T-helper 22 cell (primary cell): ENCODE measurements at regions not wholly inside any gene's neighbourhood (a gene's known extent, or its start where the extent isn't known, plus 50 kb on each side); places are given as distances from the start of the nearest gene placed in this dataset.

Source experiments
- DNase-seq: peaks from one replicate; pipeline ENCODE4 v3.0.0-alpha.2; 2020; ENCODE audit warnings: low read depth

DNA sequence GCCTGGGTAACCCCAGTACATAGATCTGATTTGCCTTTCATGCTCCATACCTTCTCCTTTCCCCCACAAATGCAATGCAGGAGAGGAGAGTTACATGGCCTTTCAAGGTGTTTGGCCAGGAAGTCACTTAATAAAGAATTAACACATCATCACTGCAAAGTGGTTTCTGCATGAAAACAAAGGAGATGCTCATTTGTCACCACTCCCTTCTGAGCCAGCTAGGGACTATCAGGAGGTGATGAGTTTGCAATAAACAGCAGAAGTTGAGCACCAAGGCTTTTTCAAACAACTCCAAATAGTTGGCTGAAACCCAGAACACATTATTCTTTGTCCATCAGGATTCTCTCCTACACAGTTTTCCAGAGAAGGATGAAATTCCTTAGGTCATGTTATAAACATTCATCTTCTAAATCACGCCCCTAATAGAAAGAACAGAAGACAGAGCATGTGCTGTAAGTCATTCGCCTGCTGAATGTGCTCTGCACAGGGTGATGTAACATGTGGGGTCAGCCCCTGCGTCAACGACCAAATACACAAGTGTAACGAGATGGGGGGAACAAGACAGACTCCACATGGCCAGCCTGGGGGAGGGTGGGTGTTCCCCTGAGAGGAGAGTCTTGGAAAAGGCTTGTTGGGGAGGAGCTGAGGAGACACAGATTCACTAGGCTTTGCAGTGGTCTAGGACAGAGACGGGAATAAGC, 87.3 kb upstream of the RMDN2 start:
- no peak for DNase-seq

DNA sequence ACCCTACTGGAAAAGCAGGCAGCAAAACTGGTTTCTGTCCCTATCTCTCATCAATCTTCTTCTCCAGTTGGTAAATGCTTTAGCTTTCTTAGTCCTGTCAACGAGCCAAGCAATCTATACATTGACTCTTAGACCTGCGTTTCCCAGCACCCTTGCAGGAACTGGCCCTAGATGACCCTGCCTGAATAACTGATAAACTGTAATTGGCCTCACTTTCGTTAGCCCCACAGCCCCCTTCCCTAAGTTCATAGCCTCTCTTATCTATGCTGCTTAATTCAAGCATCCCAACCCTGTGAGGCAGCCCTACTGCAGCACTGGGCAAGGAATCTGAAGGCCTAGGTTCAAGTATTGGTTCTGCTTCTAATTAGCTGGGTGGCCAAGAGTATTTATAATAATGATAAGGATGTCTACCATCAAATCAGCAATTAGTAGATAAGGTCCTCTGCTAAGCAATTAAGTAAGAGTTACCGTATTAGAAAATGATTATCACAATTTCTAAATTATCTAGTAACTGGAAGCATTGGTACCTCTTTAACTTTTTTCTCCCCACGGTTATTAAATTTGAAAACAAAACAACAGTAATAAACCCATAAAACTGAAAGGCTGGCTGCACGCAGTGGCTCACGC, 86.4 kb upstream of the RMDN2 start:
- DNase-seq = no peak

DNA sequence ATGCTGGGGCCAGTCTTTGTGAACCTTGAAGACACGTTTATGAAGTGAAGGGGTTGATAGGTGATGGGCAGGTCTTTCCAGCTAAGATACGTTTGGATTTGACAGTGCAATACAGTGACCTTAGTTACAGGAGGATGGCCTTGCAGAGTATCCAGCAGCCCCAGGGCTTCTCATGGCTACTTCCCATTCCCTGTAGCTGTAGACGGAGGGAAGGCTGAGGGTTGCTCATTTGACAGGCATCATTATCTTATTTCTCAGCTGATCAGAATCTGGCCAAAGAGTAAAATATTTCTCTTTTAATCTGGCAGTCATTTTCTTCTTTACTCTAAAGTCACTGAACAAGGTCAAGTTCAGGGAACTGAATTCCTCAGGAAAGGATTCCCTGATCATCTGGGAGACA, 85.1 kb upstream of the RMDN2 start:
- no peak for DNase-seq

DNA sequence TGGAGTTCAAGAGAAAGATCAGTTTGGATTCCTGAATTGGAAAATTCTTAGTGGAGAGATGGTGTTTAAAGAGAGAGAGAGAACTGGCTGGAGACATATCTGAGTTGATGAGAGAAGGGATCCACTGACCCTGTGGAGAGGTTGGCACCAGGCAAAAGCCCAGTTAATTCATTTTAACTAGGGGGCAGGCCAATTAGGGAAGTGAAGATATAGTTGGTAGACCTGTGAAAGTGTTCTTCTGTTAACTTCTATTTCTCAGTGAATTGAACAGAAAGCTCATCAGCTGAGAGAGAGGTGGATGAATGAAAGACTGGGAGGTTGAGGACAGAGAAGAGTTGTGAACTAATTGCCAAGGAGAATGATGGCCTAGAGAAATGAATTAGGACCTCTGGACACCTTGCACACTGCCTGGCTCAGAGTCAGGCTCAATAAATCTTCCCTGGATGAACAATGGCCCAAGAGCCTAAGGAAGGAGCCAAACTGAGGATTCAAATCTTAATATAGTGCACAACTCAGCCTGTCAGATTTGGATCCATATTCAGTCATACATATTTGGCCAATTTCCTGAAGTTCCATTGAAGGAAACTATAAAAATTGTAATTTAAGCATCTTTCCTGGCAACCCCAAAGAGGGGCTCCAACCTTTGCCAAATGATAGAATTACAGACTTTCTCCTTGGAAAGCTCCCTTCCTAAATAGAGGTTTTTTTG, 82.2 kb upstream of the RMDN2 start:
- no peak for DNase-seq

DNA sequence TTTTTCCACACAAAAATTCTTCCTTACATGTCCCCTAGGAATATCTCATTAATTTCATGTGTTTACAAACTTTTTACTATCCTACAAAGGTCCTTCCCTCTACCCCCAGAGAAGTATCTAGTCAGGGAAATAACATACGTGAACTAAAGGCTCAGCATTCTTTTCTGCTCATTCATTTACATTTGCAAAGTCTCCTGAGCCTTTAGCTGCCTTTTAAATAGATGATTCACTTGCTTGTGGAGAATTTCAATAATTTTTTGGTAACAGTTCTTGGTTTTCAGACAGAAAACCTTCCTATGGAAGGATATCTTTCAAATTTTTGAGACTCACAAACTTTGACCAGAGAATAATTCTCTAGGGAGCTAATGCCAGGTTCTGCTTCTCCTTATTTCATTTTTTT, 81.5 kb upstream of the RMDN2 start:
- no peak for DNase-seq

DNA sequence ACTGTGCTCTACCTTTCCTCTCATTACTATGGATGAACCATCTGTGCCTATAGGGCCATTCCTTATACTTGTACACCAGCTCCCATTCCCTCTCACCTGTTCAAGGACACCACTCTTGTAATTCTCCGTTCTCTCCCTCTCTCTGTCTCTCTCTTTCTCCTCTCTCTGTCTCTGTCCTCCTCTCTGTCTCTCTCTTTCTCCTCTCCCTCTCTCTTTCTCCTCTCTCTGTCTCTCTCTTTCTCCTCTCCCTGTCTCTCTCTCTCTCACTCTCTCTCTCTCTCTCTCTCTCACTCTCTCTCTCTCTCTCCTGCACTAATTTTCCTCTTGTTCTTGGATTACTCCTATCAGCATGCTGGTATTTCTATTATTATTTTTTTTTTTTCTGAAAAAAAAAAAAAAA, 78.9 kb upstream of the RMDN2 start:
- no peak for DNase-seq

DNA sequence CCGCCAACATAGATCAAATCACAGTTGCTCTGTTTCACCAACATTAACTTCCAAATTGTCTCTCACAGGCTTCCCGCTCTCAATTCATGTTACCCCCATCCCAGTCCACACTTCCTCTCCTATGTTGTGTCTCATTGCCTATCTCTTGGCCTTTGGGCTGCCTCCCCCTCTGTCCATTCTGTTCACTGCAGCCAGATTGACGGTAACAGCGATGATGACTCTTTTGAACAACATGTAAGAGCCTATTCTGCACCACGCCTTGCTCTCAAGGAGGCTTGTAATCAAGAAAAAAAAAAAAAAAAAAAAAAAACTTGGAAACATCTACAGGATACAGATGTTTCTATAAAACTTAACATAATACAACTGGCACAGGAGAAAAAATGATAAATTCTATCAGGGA, 77.3 kb upstream of the RMDN2 start:
- DNase-seq = no peak

DNA sequence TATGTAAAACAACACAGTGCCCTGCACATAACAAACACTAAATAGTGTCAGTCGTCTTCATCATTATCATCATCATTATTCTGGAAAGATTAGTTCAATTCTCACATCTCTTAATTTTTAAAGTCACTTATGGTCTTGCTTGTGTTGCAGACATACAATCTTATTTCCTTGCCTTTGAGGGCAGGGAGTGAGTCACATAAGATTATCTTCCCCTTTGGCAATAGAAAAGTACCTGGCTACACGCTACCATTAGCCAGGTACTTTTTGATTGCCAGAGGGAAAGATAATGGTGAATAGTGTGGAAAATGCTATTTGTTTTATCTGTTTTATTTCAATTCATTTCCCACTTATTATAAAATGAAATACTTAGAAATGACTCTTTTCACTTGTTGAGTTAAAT, 76.6 kb upstream of the RMDN2 start:
- no peak for DNase-seq

DNA sequence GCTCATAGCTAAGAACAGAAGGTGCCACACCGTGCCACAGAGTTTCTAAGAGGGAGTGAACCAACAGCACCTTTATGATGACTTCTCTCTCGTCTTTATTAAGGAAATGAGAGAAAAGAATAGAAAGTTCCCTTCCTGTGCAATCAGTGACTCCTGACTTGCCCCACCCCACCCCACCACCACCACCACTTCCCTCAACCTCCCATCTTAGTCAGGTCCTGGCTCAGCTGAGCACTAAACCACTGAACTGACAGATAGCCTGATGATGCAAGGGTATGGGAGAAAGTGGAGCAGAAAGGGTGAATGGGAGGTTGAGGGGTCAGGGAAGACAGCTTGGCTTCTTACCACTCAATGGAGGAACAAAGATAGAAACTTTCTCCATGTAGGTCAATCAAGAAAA, 75.2 kb upstream of the RMDN2 start:
- no peak for DNase-seq

DNA sequence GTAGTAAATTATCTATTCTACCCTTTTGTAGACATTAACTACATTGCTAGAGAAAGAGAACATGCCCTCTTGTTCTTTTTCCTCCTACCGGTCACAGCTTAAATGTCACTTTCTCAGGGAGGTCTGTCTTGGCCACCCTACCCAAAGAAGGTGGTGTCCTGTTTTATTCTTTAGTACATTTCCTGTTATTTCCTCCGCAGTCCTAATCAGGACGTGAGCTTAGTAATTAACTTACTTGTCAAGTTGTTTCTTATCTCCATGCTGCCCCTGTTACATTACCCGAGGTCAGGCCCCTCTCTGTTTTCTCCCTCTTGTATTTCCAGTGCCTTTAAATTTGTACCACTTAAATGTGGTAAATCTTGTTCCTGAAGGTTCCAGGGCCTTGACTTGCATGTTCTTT, 73.7 kb upstream of the RMDN2 start:
- DNase-seq = no peak

DNA sequence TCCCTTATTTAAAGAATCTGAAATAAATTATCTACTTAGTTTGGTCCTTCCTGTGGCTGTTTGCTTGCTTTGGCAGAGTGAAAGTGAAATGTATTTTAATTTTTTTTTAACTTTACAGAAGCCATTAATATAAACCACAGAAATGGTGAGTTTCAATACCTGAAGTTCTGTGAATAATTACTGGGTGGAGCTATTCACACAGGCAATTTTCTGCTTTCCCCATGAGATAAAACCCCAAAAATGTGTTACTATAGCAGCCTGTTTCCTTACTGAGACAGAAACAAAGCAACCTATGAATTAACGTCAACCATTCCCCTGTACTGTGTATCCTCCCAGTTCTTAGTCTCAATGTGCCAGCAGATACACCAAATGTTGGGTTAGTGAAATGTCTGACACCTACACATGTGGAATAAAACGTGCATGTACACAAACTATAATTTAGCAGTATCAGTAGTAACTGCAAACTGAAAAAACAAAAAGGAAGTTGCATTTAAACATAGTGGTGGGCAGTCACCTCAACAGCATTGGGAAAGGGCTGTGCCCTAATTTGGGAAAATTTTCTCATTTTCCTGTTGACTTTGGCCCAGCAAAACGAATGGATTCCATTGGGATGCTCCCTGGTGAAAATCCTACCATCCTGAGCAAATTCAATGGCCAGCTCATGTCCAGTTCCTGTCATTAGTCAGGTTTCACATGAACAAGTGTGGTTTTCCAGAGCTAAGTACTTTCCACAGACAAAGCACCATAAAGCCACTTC, 73.1 kb upstream of the RMDN2 start:
- no peak for DNase-seq

DNA sequence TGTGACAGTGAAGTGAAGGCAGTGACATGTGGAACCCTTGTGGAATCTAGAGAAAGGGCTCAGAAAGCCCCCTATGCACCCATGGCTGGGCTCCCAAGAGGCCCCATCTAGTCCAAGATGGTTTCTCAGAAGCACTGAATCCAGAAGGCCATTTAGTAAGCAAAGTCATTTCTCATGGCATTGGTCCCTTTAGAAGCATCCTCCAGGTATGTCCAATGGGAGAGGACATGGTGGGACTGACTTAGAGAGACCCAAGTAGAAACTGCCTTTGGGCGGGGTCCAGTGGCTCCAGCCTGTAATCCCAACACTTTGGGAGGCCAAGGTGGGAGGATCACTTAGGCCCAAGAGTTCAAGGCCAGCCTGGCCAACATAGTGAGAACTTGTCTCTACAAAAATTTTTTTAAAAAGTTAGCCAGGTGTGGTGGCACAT, 72.5 kb upstream of the RMDN2 start:
- no peak for DNase-seq

DNA sequence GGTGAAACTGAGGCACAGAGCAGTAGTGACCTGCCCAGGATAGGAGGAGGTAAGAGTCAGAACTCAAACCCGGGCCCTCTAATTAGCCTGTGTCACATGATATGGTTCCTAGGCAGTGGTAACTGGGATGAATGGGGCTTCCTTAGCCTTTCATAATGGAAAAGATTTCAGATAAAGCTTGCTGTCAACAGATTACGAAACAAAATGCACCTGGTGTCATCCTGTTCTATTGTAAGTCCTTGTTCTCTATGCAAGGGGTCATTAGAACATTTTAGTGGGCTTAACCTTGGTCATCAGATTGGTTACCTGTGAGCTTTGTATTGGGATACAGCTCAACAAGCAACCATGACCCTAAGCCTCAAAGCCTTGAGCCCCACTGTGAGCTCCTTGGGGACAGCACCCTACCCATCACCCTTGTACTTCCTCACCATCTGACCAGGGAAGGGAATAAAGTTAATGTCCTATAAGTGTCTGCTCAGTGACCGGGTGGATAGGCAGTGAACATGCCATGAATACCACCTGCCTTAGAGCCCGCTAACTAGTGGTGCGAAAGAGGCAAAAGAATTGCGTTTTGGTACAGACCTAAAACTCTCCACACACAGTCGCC, 70.3 kb upstream of the RMDN2 start:
- DNase-seq = no peak

DNA sequence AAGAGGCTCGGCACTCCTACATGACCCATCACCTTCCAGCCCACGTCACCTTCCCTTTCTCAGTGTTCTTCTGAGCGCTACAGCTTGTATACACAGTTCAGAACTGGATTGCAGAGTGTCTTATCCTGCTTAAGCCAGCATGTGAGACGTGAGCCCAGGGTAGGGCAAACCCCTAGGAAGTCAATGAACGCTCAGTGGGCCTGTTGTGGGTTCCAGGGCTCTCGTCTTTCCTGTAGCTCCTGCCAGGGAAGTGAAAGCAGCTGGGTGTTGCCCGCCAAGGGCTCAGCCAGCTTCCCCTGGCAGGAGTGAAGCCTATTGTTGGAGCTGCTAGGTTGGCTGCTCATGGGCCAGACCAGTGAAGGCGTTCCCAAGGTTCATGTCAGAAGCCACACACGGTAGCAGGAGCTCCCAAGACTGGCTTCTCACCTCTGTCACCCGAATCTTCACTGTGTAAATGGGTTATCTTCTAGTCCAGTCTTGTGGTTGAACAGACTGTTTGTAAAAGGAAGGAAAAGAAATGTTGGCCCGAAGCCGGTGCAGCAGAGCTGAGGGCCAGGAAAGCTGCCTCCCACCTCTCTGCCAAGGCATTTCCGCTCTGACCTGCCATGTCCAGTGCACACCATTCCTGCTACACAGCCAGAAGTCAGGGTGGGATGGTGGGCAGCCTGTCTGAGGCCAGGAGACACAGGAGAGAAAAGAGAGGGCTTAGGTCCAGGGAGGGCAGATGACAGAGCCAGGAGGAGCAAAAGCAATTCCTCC, 69.6 kb upstream of the RMDN2 start:
- no peak for DNase-seq

DNA sequence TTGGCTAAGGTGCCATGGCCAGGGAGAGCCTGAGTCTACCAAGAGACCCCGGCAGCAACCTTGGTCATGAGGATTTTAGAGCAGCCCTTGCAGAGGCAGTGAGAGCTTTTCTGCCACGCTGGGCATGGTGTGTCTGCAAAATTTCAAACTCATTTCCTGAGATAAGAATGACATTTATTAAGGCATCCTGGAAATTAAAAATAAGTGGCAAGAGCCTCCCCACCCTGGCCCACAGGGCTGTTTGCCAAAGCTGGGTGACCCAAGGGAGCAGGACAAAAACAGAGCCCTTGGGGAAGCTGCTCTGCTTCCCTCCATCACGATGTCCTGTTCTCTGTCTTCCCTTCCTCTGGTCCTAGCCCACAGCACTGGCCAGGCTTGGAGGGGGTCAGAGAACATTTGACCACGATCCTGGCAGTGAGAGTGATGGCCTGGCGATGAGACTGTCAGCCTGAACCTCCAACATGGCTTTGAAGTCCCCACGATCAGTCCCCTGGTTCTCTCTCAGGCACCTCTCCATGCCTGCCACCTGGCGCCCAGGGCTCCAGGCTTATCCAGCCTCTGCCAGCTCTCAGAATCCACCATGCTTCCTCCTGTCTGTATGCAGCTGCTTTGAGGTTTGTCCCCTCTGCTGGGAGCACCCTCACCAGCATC, 68.9 kb upstream of the RMDN2 start:
- no peak for DNase-seq

DNA sequence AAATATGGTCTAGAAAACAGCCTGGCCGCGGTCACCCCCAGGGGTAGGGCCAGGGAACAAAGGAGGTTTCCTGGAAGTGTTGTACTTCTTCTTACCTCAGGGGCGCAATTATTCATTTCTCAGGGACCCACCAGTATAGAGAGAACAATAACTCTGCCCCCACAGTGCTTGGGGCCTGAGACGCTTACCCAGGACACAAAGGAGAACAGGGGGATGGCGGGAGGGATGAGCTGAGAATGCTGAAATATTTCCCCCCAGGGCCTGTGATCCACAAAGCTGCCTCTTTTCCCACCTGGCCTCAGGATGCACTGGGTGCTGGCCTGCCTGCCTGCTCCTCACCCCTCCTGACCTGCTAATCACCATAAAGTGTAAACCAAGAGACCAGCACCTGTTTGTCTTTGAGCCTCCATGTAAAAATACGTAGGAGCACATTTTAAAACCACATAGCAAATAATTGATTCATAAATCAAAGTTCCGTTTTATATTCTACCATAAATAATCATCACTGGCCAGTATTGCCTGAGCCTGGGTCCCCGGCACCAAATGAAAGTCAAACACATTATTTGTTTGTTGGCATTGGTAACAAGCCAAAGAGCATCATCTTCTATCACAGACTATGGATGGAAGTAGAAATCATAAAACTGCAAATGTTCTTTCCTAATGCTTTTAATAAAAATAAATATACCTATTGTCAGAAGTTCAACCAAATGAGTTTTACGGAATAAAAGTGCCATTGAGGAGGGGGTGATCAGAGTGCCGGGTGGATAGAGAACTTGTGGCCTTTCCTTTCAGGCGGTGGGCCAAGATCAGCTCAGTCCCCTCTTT, 67.3 kb upstream of the RMDN2 start:
- no peak for DNase-seq

DNA sequence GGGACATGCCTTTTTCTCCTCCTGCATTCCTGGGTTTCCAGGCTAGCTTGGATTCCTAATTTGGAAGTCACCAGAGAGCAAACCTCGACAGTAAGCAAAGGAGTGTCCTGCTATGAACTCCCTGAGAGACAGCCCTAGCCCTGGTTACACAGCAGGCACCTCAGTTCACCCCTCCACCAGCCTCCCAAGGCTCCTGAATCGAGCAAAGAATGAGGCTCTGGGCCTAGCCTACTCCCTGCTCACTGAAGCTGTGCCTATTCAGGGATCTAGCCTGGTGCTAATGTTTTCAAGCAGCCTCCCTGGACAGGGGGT, 66.7 kb upstream of the RMDN2 start:
- no peak for DNase-seq

DNA sequence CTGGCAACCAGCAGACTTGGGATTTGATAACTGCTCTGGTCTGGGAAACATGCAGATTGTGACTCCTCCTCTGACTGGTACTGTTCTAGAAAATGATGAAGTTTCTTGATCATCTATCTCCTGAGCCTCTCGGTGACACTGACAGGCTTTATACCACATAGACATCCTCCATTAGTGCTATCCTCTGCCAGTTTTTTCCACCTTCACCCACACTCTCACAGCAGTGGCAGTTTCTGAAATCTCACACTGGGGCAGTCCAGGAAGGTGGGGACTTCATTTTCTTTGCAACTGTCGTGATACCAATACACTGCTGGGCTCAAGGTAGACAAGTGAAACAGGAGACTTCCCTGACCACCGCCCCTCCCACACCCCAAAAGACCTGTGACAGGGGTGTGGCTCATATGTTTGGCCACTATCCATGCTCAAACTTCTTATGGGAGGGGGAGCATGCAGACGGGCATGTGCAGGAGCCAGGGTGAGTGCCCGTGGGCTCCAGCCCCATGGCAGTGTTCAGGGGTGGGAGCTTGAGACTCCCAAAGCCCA, 66.3 kb upstream of the RMDN2 start:
- no peak for DNase-seq

DNA sequence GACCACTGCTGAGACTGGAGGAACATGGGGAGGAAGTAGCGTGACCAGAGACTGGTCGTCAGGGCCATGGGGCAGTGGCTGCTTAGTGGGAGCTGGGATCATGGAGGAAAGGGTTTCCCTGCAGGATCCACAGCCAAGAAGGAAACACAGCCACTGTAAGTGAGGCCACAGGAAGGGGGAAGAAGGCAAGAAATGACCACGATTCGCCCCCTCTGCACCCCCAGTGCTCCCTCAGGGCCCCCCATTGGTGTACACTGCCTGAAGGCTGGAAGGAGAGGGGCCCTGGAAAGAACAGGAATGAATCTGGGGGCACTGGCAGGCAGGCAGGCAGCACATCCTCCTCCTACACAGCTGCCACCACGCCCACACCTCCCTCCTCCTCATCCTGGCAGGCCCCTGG, 62.5 kb upstream of the RMDN2 start:
- no peak for DNase-seq

DNA sequence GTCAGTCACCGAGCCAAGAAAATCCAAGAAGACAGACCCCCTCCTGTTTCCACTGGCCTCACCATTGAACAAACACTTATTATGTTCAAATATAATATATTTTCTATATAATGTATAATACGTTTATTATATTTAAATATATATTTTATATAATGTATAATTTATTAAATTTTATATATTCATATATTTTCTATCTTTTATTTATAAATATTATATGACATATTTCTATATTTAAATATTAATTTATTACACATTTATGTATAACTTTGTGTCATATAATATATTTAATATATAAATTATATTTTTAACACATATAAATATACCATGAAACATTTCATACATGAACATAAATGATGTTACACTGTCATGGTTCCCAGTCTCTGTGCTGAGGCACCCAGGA, 60.9 kb upstream of the RMDN2 start:
- no peak for DNase-seq
